ENCODE measurements at regions not wholly inside any gene's neighbourhood (a gene's known extent, or its start where the extent isn't known, plus 50 kb on each side); places are given as distances from the start of the nearest gene placed in this dataset.

DNA sequence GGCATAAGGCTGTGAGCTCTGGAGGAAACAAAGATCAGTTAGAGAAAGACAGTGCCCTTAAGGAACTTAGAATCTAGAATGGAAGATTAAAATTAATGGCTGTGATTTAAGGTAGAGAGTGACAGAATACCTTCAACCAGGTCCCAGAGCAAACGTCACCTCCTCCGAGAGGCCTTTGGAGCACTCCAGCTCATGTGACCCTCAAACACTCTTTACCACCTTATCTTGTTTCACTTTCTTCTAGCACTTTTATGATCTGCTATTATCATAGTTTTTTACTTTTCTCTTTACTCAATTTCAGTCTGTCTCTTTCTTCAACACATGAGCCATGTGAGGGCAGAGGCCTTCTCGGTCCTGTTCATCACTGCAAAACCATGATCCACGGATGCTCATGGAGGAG, 187.0 kb downstream of the SMIM20 start:
- TF ChIP-seq CHD2 (IDR thresholded peaks at IDR 0.05; ENCODE audit: low read length) (no peak), JUND (IDR thresholded peaks at IDR 0.05; ENCODE audit: low read length) (no peak)

Measured in H1 (cell line).